ENCODE measurements at regions not wholly inside any gene's neighbourhood (a gene's known extent, or its start where the extent isn't known, plus 50 kb on each side); places are given as distances from the start of the nearest gene placed in this dataset.

GRCh38 chr10:36188080-36188453, 546.0 kb upstream of the FZD8 start:
- Histone ChIP-seq H3K4me1 (ENCODE audit: low read depth) (no peaks in the 10 kb centered on the region), H3K9me3 (peaks cover 23% of the 10 kb centered on the region), H3K36me3 (ENCODE audit: low read depth) (no peaks in the 10 kb centered on the region), H3K4me3 (no peak overlapping the region)
- intact Hi-C loops (cut with DNase I, micrococcal nuclease), result no loop called here
- ATAC-seq (no peak), DNase-seq (no peak)
- TF ChIP-seq, protein P1, sequence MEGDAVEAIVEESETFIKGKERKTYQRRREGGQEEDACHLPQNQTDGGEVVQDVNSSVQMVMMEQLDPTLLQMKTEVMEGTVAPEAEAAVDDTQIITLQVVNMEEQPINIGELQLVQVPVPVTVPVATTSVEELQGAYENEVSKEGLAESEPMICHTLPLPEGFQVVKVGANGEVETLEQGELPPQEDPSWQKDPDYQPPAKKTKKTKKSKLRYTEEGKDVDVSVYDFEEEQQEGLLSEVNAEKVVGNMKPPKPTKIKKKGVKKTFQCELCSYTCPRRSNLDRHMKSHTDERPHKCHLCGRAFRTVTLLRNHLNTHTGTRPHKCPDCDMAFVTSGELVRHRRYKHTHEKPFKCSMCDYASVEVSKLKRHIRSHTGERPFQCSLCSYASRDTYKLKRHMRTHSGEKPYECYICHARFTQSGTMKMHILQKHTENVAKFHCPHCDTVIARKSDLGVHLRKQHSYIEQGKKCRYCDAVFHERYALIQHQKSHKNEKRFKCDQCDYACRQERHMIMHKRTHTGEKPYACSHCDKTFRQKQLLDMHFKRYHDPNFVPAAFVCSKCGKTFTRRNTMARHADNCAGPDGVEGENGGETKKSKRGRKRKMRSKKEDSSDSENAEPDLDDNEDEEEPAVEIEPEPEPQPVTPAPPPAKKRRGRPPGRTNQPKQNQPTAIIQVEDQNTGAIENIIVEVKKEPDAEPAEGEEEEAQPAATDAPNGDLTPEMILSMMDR (IDR thresholded peaks at IDR 0.05), result no peak

- no peak for ATAC-seq
- no peak for DNase-seq
These were observed 545.4 kb upstream of the FZD8 start for GRCh38 chr10:36187380-36188079.

GRCh38 chr10:36185097-36185496, 543.0 kb upstream of the FZD8 start:
- intact Hi-C loops (cut with DNase I, micrococcal nuclease), result no loop called here

More at GRCh38 chr10:36187380-36188079, 545.4 kb upstream of the FZD8 start:
- no peak overlapping the region for H3K4me3 ChIP-seq
- H3K9me3 ChIP-seq, result peaks cover 23% of the 10 kb centered on the region
- intact Hi-C loops (cut with DNase I, micrococcal nuclease), result no loop called here
- no peaks in the 10 kb centered on the region for H3K36me3 ChIP-seq (ENCODE audit: low read depth)
- TF ChIP-seq, protein P1 (IDR thresholded peaks at IDR 0.05), result no peak
- no peaks in the 10 kb centered on the region for H3K4me1 ChIP-seq (ENCODE audit: low read depth)

DNA sequence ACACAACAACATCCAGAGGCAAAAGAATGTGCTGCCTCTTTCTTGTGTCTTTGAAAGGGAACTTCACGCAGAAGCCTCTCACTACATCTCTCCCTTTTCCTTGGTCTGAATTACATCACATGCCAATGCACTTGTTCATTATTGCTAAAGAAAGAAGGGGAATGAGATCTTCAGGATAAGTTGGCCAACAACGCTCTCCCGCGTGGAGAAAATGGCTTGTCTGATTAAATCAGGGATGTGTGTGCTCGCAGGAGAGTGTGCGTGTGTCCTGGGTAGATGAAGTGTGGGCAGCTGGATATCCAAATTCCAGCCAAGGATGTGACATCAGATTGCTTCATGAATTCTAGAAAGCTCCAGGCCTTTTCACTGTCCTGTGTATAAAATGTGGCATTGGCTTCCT, 541.6 kb upstream of the FZD8 start:
- intact Hi-C loops (cut with DNase I, micrococcal nuclease), result no loop called here

More at GRCh38 chr10:36185097-36185496, 543.0 kb upstream of the FZD8 start:
- TF ChIP-seq, protein P1 (IDR thresholded peaks at IDR 0.05), result no peak
- peaks cover 4% of the 10 kb centered on the region for H3K9me3 ChIP-seq
- no peak overlapping the region for H3K4me3 ChIP-seq
- no peaks in the 10 kb centered on the region for H3K4me1 ChIP-seq (ENCODE audit: low read depth)
- ATAC-seq (no peak), DNase-seq (no peak)
- H3K36me3 ChIP-seq (ENCODE audit: low read depth), result no peaks in the 10 kb centered on the region

GRCh38 chr10:36183056-36183455, 541.0 kb upstream of the FZD8 start:
- peaks cover under 1% of the 10 kb centered on the region for H3K9me3 ChIP-seq
- DNase-seq (no peak), ATAC-seq (no peak)
- H3K4me3 ChIP-seq, result no peak overlapping the region
- no peaks in the 10 kb centered on the region for H3K4me1 ChIP-seq (ENCODE audit: low read depth)
- no peaks in the 10 kb centered on the region for H3K36me3 ChIP-seq (ENCODE audit: low read depth)
- intact Hi-C loops (cut with DNase I, micrococcal nuclease), result no loop called here
- TF ChIP-seq, protein P1 (IDR thresholded peaks at IDR 0.05), result no peak

More for the DNA sequence above, 541.6 kb upstream of the FZD8 start:
- Histone ChIP-seq H3K36me3 (ENCODE audit: low read depth) (no peaks in the 10 kb centered on the region), H3K4me3 (no peak overlapping the region), H3K4me1 (ENCODE audit: low read depth) (no peaks in the 10 kb centered on the region), H3K9me3 (peaks cover 4% of the 10 kb centered on the region)
- DNase-seq (no peak), ATAC-seq (no peak)
- TF ChIP-seq, protein P1 (IDR thresholded peaks at IDR 0.05), result no peak
